ENCODE measurements at regions not wholly inside any gene's neighbourhood (a gene's known extent, or its start where the extent isn't known, plus 50 kb on each side); places are given as distances from the start of the nearest gene placed in this dataset.
"Not testable (repeated sequence)": the region's sequence is repeated elsewhere in the genome, so short reads cannot be mapped to it uniquely, and the experiment has no call there.

DNA sequence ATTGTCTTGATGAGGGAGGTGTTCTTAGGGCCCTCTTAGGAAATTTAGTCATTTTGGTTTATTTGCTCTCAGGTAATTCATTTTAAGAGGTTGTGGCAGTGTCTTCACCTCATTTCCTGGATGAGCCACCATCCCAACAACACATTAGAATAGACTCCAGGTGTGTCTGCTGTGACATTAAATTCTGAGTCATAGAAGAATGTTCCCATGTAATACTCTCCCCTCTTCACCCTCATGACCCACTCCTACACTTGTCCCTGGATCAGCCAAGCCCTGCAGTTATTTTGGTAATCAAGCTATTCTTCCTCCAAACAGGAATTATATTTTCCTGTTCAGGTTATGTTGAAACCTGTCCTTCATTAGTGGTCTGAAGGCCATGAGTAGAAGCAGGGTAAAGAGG lies 944.1 kb downstream of the SORCS3 start:
- no peak for TF ChIP-seq CTCF (IDR thresholded peaks at IDR 0.05; ENCODE audit: borderline replicate concordance, insufficient read depth, low read depth, low read length)
- no peak overlapping the region for H3K4me3 ChIP-seq (ENCODE audit: low read depth, low read length)

DNA sequence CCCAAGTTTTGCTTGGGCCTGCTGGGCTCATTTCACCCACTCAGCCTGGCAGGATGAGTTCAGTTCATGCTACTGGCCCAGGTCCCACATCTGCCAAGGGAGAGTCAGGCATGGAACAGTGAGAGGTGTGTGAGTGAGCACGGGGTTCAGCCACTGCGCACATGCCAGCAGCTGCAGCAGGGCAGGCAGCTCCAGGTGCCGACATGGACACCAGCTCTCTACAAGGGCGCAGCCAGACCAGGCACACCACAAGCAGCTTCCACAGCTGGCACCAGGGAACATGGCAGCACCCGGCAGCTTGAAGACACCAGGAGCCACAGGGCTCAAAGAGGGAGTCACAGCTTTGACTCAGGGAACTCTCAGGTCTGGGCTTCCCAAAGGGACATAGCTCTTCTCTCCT lies 938.0 kb downstream of the SORCS3 start:
- no peak for TF ChIP-seq CTCF (IDR thresholded peaks at IDR 0.05; ENCODE audit: borderline replicate concordance, insufficient read depth, low read depth, low read length)
- H3K4me3 ChIP-seq (ENCODE audit: low read depth, low read length) = no peak overlapping the region

DNA sequence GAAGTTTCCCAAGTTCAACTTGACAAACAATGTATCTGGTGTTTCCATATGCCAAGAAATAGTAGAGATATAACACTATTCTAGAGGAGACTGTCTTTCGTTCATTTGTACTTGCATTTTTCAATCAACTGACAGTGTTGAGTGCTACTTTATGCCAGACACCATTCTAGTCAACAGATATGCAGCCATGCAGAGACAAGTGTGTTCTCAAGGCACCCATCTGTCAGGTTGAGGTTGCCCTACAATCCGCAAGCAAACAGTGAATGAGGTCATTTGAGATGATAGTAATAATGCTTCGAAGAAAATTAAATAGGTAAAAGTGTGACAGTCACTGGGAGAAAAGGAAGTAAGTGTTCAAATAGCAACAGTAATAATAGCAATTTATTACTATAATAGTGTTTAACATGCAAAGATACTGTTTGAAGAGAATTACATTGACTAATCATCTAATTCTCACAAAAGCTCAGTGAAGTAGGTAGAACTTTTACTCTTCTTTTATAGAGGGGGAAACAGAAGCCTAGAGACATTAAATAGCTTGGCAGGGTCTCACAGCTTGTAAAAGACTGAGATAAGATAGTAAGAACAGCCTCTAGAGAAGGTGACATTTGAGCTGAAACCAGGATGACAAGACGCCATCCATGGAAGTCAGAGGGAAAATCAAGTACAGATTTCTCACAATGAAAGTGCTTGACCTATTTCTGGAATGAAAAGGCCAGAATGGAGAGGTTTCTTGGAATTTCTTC lies 936.9 kb downstream of the SORCS3 start:
- H3K4me3 ChIP-seq (ENCODE audit: low read depth, low read length) = no peak overlapping the region
- TF ChIP-seq CTCF (IDR thresholded peaks at IDR 0.05; ENCODE audit: borderline replicate concordance, insufficient read depth, low read depth, low read length) = no peak

- TF ChIP-seq CTCF (IDR thresholded peaks at IDR 0.05; ENCODE audit: borderline replicate concordance, insufficient read depth, low read depth, low read length) = no peak
These were observed 918.4 kb downstream of the SORCS3 start for GRCh38 chr10:105559333-105560097.

GRCh38 chr10:105550453-105550852 lies 909.4 kb downstream of the SORCS3 start:
- H3K4me3 ChIP-seq (ENCODE audit: low read depth, low read length) = not testable (repeated sequence)

More at GRCh38 chr10:105559333-105560097, 918.4 kb downstream of the SORCS3 start:
- H3K4me3 ChIP-seq (ENCODE audit: low read depth, low read length) = no peak overlapping the region

GRCh38 chr10:105549731-105550130 lies 908.6 kb downstream of the SORCS3 start:
- TF ChIP-seq CTCF (IDR thresholded peaks at IDR 0.05; ENCODE audit: borderline replicate concordance, insufficient read depth, low read depth, low read length) = no peak
- H3K4me3 ChIP-seq (ENCODE audit: low read depth, low read length) = no peak overlapping the region

- H3K4me3 ChIP-seq (ENCODE audit: low read depth, low read length) = no peak overlapping the region
- no peak for TF ChIP-seq CTCF (IDR thresholded peaks at IDR 0.05; ENCODE audit: borderline replicate concordance, insufficient read depth, low read depth, low read length)
These were observed 904.0 kb downstream of the SORCS3 start for GRCh38 chr10:105545101-105545500.

All from GM12875 (cell line).